Sigmoid colon (tissue), 6 donors: ENCODE measurements at regions not wholly inside any gene's neighbourhood (a gene's known extent, or its start where the extent isn't known, plus 50 kb on each side); places are given as distances from the start of the nearest gene placed in this dataset.

Source experiments
- DNase-seq: peaks from one replicate; pipeline ENCODE4 v3.0.0-alpha.2; 2019
- H3K27ac ChIP-seq, 4 donors: fragments of 200-600 bp; sonication (generic); one replicate each; pipeline ENCODE4 v1.5.1; 2016 to 2019; ENCODE audit warnings: mild to moderate bottlenecking in 1 of 4
- H3K27me3 ChIP-seq, 3 donors: fragments of 200-600 bp; sonication (generic); one replicate each; pipeline ENCODE4 v1.5.1; 2019; ENCODE audit warnings: mild to moderate bottlenecking in 1 of 3
- H3K36me3 ChIP-seq, 4 donors: fragments of 200-600 bp; sonication (generic); one replicate each; pipeline ENCODE4 v1.5.1; 2016 to 2019
- H3K4me1 ChIP-seq, 4 donors: fragments of 200-600 bp; sonication (generic); one replicate each; pipeline ENCODE4 v1.5.1; 2017 to 2019
- H3K4me3 ChIP-seq, 4 donors: fragments of 200-600 bp; sonication (generic); one replicate each; pipeline ENCODE4 v1.5.1; 2017 to 2019; ENCODE audit warnings: mild to moderate bottlenecking in 2 of 4, moderate library complexity in 1 of 4
- H3K9me3 ChIP-seq, 4 donors: fragments of 200-600 bp in 3 of 4; sonication (generic) in 3 of 4; one replicate each; pipeline versions ENCODE4 v1.5.1 to v1.6.1; 2013 to 2019
- EP300 ChIP-seq, 4 donors: sonication (generic); formaldehyde crosslinking; IDR thresholded peaks; one replicate each; pipeline ENCODE4 v1.6.1; 2017; ENCODE audit warnings: antibody characterized with exemption in 4 of 4
- POLR2A ChIP-seq, 2 donors: fragments of 450-650 bp; IDR thresholded peaks; one replicate each; pipeline ENCODE4 v1.6.1; 2016; ENCODE audit warnings: antibody characterized with exemption in 2 of 2, mild to moderate bottlenecking in 2 of 2, moderate library complexity in 2 of 2
- POLR2AphosphoS5 ChIP-seq, 4 donors: sonication (generic); formaldehyde crosslinking; IDR thresholded peaks; one replicate each; pipeline ENCODE4 v1.6.1; 2017; ENCODE audit warnings: antibody characterized with exemption in 4 of 4
- WGBS, 2 donors: extraction: QIAGEN DNeasy Blood & Tissue Kit; methylation state at CpG; one replicate each; pipeline ENCODE4 v1.1.7; 2013; 5-methylcytosine and 5-hydroxymethylcytosine counted together
- intact Hi-C: fragments of 100-400 bp; cut with DNase I; formaldehyde crosslinking; loops from one replicate; pipeline ENCODE4 v1.15.1; 2023
- TF ChIP-seq, protein P1 (sequence below), 4 experiments: fragments of 450-650 bp in 3 of 4; fragments of 200-600 bp in 1 of 4; IDR thresholded peaks; one replicate each; pipeline ENCODE4 v1.5.1; 2016 to 2019; ENCODE audit warnings: antibody characterized with exemption in 4 of 4, mild to moderate bottlenecking in 3 of 4, moderate library complexity in 2 of 4
- donor health status: healthy with polysubstance abuse.
- donor health status: healthy.

- Histone ChIP-seq H3K27me3 (no peaks in the 10 kb centered on the region), H3K4me1 (peaks cover 0 to 22% (median 12%) of the 10 kb centered on the region in 4 donors), H3K36me3 (no peaks in the 10 kb centered on the region), H3K4me3 (no peak overlapping the region), H3K9me3 (no peaks in the 10 kb centered on the region), H3K27ac (no peak overlapping the region)
- WGBS, 2 donors, result 25 to 55% methylated on average over 6 of the region's 6 CpGs
- no peak for DNase-seq
- TF ChIP-seq POLR2AphosphoS5 (IDR thresholded peaks at IDR 0.05) (no peak), POLR2A (IDR thresholded peaks at IDR 0.05) (no peak), EP300 (IDR thresholded peaks at IDR 0.05) (no peak)
- TF ChIP-seq, protein P1, sequence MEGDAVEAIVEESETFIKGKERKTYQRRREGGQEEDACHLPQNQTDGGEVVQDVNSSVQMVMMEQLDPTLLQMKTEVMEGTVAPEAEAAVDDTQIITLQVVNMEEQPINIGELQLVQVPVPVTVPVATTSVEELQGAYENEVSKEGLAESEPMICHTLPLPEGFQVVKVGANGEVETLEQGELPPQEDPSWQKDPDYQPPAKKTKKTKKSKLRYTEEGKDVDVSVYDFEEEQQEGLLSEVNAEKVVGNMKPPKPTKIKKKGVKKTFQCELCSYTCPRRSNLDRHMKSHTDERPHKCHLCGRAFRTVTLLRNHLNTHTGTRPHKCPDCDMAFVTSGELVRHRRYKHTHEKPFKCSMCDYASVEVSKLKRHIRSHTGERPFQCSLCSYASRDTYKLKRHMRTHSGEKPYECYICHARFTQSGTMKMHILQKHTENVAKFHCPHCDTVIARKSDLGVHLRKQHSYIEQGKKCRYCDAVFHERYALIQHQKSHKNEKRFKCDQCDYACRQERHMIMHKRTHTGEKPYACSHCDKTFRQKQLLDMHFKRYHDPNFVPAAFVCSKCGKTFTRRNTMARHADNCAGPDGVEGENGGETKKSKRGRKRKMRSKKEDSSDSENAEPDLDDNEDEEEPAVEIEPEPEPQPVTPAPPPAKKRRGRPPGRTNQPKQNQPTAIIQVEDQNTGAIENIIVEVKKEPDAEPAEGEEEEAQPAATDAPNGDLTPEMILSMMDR (IDR thresholded peaks at IDR 0.05), result no peak
- intact Hi-C loops, result no loop called here
These were observed 75.7 kb upstream of the F3 start for GRCh38 chr1:94617134-94617805.

DNA sequence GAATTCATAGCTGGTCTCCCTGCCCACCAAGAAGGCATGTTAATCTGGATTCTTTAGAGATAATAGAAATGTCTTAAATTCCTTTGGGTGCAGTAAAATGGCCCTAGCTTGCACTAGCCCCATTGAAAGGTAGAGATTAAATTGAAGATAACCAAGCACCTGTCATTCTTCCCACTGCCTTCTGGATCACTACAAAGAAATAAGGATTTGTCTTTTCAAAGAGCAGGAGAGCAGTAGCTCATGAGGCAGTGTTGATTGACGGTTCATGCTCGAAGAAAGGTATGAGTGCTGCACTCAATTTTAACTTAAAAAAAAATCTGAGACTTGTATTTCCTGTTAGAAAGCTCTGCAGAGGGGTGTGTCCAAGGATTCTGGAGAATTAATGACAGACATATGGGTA, 74.9 kb upstream of the F3 start:
- intact Hi-C loops, result no loop called here
- TF ChIP-seq POLR2A (IDR thresholded peaks at IDR 0.05) (no peak), POLR2AphosphoS5 (IDR thresholded peaks at IDR 0.05) (no peak), EP300 (IDR thresholded peaks at IDR 0.05) (no peak)
- TF ChIP-seq, protein P1 (IDR thresholded peaks at IDR 0.05), result no peak
- WGBS, 2 donors, result 19 to 55% methylated on average over 2 of the region's 2 CpGs

GRCh38 chr1:94614996-94615395, 73.4 kb upstream of the F3 start:
- Histone ChIP-seq H3K27me3 (no peaks in the 10 kb centered on the region), H3K36me3 (no peaks in the 10 kb centered on the region), H3K4me1 (peaks cover 0 to 9% (median 6%) of the 10 kb centered on the region in 4 donors), H3K4me3 (no peak overlapping the region), H3K9me3 (no peaks in the 10 kb centered on the region), H3K27ac (no peak overlapping the region)
- TF ChIP-seq POLR2AphosphoS5 (IDR thresholded peaks at IDR 0.05) (no peak), POLR2A (IDR thresholded peaks at IDR 0.05) (no peak), EP300 (IDR thresholded peaks at IDR 0.05) (no peak)
- TF ChIP-seq, protein P1 (IDR thresholded peaks at IDR 0.05), result no peak
- 1 to 27% methylated on average over 4 of the region's 4 CpGs for WGBS, 2 donors
- intact Hi-C loops, result no loop called here
- no peak for DNase-seq

More for the DNA sequence above, 74.9 kb upstream of the F3 start:
- H3K4me3 ChIP-seq, result no peak overlapping the region
- no peaks in the 10 kb centered on the region for H3K9me3 ChIP-seq
- H3K27ac ChIP-seq, result no peak overlapping the region
- H3K27me3 ChIP-seq, result no peaks in the 10 kb centered on the region
- H3K4me1 ChIP-seq, result peaks cover 0 to 23% (median 16%) of the 10 kb centered on the region in 4 donors
- no peaks in the 10 kb centered on the region for H3K36me3 ChIP-seq
- DNase-seq, result no peak

DNA sequence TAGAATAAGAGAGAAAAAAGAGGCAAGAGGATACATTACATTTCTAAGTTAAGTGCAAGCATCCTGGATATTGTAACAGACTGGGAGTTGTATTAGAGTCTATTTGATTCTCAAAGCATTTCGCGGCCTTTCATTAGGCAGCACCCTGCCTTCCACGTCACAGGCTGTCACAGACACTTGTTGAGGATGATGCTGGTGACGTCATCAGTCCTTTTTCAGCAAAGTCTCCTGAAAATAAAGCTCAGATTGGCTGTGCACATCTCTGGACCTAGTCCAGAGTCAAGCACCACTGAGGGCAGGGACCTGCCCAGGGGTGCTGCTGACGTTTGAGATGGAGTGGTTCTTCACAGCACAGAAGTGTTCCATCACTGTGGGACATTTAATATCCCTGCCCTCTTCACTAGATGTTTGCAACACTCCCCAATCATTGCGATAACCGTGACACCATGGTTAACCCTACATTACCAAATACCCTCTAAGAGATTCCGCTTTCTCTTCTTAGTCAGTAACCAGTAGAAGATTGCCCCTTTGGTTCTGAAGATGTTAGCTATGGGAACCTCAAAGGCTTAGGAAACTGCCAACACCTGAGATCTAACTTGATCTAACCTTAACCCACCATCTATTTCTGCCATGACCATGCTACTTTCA, 72.7 kb upstream of the F3 start:
- Histone ChIP-seq H3K9me3 (no peaks in the 10 kb centered on the region), H3K4me3 (no peak overlapping the region), H3K36me3 (no peaks in the 10 kb centered on the region), H3K27ac (no peak overlapping the region), H3K27me3 (no peaks in the 10 kb centered on the region), H3K4me1 (peaks cover 0 to 11% (median 6%) of the 10 kb centered on the region in 4 donors)
- WGBS, 2 donors, result 71 to 84% methylated on average over 8 of the region's 8 CpGs
- intact Hi-C loops, result no loop called here
- DNase-seq, result no peak
- TF ChIP-seq POLR2AphosphoS5 (IDR thresholded peaks at IDR 0.05), result no peak
- TF ChIP-seq EP300 (IDR thresholded peaks at IDR 0.05), result no peak
- no peak for TF ChIP-seq POLR2A (IDR thresholded peaks at IDR 0.05)
- TF ChIP-seq, protein P1 (IDR thresholded peaks at IDR 0.05), result no peak
